NB4 (cell line): ENCODE measurements at regions not wholly inside any gene's neighbourhood (a gene's known extent, or its start where the extent isn't known, plus 50 kb on each side); places are given as distances from the start of the nearest gene placed in this dataset.

ENCODE experiments used
- MYC ChIP-seq: IDR thresholded peaks from 2 replicates; pipeline ENCODE4 v1.6.1; 2011; ENCODE audit warnings: low read depth, low read length
- POLR2A ChIP-seq: IDR thresholded peaks from 2 replicates; pipeline ENCODE4 v1.6.1; 2011; ENCODE audit warnings: mild to moderate bottlenecking; ENCODE audit not compliant: insufficient read length; ENCODE audit errors: extremely low read depth
- TF ChIP-seq, protein P1 (sequence below): IDR thresholded peaks from one replicate; pipeline ENCODE4 v1.5.1; 2012; ENCODE audit warnings: low read depth, low read length
- TF ChIP-seq, protein P2 (sequence below): IDR thresholded peaks from 2 replicates; pipeline ENCODE4 v1.6.1; 2011; ENCODE audit warnings: low read depth, low read length

DNA sequence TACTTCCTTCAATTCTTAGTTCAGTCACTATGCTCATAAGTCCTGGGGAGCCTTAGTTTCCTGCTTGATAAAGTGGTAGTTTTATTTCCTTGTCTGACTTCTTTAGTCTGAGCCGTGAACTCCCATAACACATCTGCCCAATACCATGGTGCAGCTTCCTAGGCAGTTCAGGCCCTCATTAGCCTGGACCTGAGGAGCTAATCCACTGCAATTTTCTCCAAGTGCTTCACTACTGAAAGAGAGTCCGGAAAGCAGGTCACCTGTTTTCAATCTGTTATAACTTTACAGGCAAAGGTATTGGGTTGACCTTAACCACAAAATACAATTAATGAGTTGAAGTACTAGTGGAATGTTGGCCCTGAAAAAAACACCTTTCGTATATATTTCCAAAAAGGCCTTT, 245.4 kb upstream of the BOD1L1 start:
- TF ChIP-seq, protein P1, sequence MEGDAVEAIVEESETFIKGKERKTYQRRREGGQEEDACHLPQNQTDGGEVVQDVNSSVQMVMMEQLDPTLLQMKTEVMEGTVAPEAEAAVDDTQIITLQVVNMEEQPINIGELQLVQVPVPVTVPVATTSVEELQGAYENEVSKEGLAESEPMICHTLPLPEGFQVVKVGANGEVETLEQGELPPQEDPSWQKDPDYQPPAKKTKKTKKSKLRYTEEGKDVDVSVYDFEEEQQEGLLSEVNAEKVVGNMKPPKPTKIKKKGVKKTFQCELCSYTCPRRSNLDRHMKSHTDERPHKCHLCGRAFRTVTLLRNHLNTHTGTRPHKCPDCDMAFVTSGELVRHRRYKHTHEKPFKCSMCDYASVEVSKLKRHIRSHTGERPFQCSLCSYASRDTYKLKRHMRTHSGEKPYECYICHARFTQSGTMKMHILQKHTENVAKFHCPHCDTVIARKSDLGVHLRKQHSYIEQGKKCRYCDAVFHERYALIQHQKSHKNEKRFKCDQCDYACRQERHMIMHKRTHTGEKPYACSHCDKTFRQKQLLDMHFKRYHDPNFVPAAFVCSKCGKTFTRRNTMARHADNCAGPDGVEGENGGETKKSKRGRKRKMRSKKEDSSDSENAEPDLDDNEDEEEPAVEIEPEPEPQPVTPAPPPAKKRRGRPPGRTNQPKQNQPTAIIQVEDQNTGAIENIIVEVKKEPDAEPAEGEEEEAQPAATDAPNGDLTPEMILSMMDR = no peak
- TF ChIP-seq POLR2A = no peak
- no peak for TF ChIP-seq MYC
- TF ChIP-seq, protein P2, sequence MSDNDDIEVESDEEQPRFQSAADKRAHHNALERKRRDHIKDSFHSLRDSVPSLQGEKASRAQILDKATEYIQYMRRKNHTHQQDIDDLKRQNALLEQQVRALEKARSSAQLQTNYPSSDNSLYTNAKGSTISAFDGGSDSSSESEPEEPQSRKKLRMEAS = no peak
